Left colon (tissue), 2 donors: ENCODE measurements at regions not wholly inside any gene's neighbourhood (a gene's known extent, or its start where the extent isn't known, plus 50 kb on each side); places are given as distances from the start of the nearest gene placed in this dataset.

Experiments used
- ATAC-seq: fragments of 200-7000 bp; cut with Tn5 transposase; one replicate; pipeline ENCODE4 v1.9.1; 2020; ENCODE audit warnings: mild to moderate bottlenecking, moderate library complexity
- DNase-seq, 2 donors: peaks; one replicate each; pipeline ENCODE4 v3.0.0-alpha.2; 2020
- intact Hi-C, 2 donors: fragments of 100-400 bp; cut with DNase I in 1 of 2; cut with micrococcal nuclease in 1 of 2; formaldehyde crosslinking; loops; one replicate each; pipeline versions ENCODE4 v1.11.2 to v1.14.0; 2022; cut with DNase I, micrococcal nuclease
- donor health status: DM: no; HTN: no; CAD: no.
- donor health status: DM: yes; HTN: yes; CAD: no.

GRCh38 chr10:44217274-44217820, 167.6 kb downstream of the CXCL12 start:
- DNase-seq = no peak
- no peak for ATAC-seq
- intact Hi-C loops = no loop called here

GRCh38 chr10:44216073-44216472, 168.8 kb downstream of the CXCL12 start:
- intact Hi-C loops = no loop called here
- DNase-seq = no peak
- no peak for ATAC-seq

- intact Hi-C loops = no loop called here
- DNase-seq = no peak
- ATAC-seq = no peak
Measured at GRCh38 chr10:44209811-44210210, 175.1 kb downstream of the CXCL12 start.

- intact Hi-C loops = no loop called here
- no peak for DNase-seq
- ATAC-seq = no peak
Measured at GRCh38 chr10:44207160-44207559, 177.7 kb downstream of the CXCL12 start.

GRCh38 chr10:44206127-44206818, 178.6 kb downstream of the CXCL12 start:
- DNase-seq = no peak
- intact Hi-C loops = no loop called here
- ATAC-seq = no peak

- DNase-seq (no peak), ATAC-seq (no peak)
- intact Hi-C loops = no loop called here
Measured at GRCh38 chr10:44205067-44205466, 179.8 kb downstream of the CXCL12 start.

GRCh38 chr10:44203535-44203934, 181.4 kb downstream of the CXCL12 start:
- ATAC-seq = no peak
- DNase-seq = no peak
- intact Hi-C loops = no loop called here

GRCh38 chr10:44202952-44203351, 181.9 kb downstream of the CXCL12 start:
- DNase-seq (no peak), ATAC-seq (no peak)
- intact Hi-C loops = no loop called here

- ATAC-seq (no peak), DNase-seq (no peak)
- intact Hi-C loops = no loop called here
Measured at GRCh38 chr10:44201656-44202055, 183.2 kb downstream of the CXCL12 start.

GRCh38 chr10:44201011-44201410, 183.9 kb downstream of the CXCL12 start:
- DNase-seq = no peak
- intact Hi-C loops = no loop called here
- ATAC-seq = no peak

GRCh38 chr10:44199991-44200655, 184.8 kb downstream of the CXCL12 start:
- no peak for ATAC-seq
- intact Hi-C loops = no loop called here
- no peak for DNase-seq

- DNase-seq (no peak), ATAC-seq (no peak)
- intact Hi-C loops = no loop called here
Measured at GRCh38 chr10:44199267-44199666, 185.6 kb downstream of the CXCL12 start.

GRCh38 chr10:44198780-44199097, 186.2 kb downstream of the CXCL12 start:
- intact Hi-C loops = no loop called here
- ATAC-seq (no peak), DNase-seq (no peak)

GRCh38 chr10:44198096-44198779, 186.7 kb downstream of the CXCL12 start:
- ATAC-seq (no peak), DNase-seq (no peak)
- intact Hi-C loops = no loop called here

- DNase-seq (no peak), ATAC-seq (no peak)
- intact Hi-C loops = no loop called here
Measured at GRCh38 chr10:44197646-44198045, 187.3 kb downstream of the CXCL12 start.

GRCh38 chr10:44196336-44196735, 188.6 kb downstream of the CXCL12 start:
- ATAC-seq (no peak), DNase-seq (no peak)
- intact Hi-C loops = no loop called here

- DNase-seq (no peak), ATAC-seq (no peak)
- intact Hi-C loops = no loop called here
Measured at GRCh38 chr10:44196008-44196320, 188.9 kb downstream of the CXCL12 start.

GRCh38 chr10:44195112-44196007, 189.5 kb downstream of the CXCL12 start:
- ATAC-seq = peak; percentile 83
- peak; percentile 43 to 50 for DNase-seq
- intact Hi-C loops = no loop called here

GRCh38 chr10:44194435-44194834, 190.5 kb downstream of the CXCL12 start:
- intact Hi-C loops = no loop called here
- DNase-seq (no peak), ATAC-seq (no peak)
